HL-60 (cell line): ENCODE measurements at regions not wholly inside any gene's neighbourhood (a gene's known extent, or its start where the extent isn't known, plus 50 kb on each side); places are given as distances from the start of the nearest gene placed in this dataset.

Source experiments
- DNase-seq, 2 experiments: peaks; one replicate each; pipeline ENCODE4 v3.0.0-alpha.2; 2010 to 2020; ENCODE audit warnings: low read depth in 1 of 2, low spot score in 1 of 2
- H3K27ac ChIP-seq: fragments of 250-450 bp; sonication (Bioruptor Pico); replicated peaks from 2 replicates; pipeline ENCODE4 v1.5.1; 2020; ENCODE audit warnings: mild to moderate bottlenecking, moderate library complexity
- H3K27me3 ChIP-seq: fragments of 250-450 bp; sonication (Bioruptor Pico); 2 replicates; pipeline ENCODE4 v1.5.1; 2021; ENCODE audit warnings: mild to moderate bottlenecking, moderate library complexity; ENCODE audit not compliant: insufficient read depth, poor library complexity, severe bottlenecking
- H3K4me3 ChIP-seq: replicated peaks from 2 replicates; pipeline ENCODE4 v1.5.1; 2011; ENCODE audit warnings: mild to moderate bottlenecking, control low read depth, low read length; ENCODE audit not compliant: insufficient read depth
- CTCF ChIP-seq: IDR thresholded peaks from one replicate; pipeline ENCODE4 v1.5.1; 2011; ENCODE audit warnings: low read length, control low read depth, inconsistent platforms; ENCODE audit not compliant: insufficient read depth
- GABPA ChIP-seq: IDR thresholded peaks from 2 replicates; pipeline ENCODE4 v1.6.1; 2012; ENCODE audit warnings: low read depth
- POLR2AphosphoS5 ChIP-seq: IDR thresholded peaks from 2 replicates; pipeline ENCODE4 v1.6.1; 2012; ENCODE audit warnings: low read depth
- SPI1 ChIP-seq: IDR thresholded peaks from 2 replicates; pipeline ENCODE4 v1.6.1; 2012; ENCODE audit warnings: low read depth, mild to moderate bottlenecking, borderline replicate concordance
- TF ChIP-seq, protein P1 (sequence below): IDR thresholded peaks from 2 replicates; pipeline ENCODE4 v1.6.1; 2012; ENCODE audit warnings: low read depth; ENCODE audit not compliant: insufficient replicate concordance

- H3K4me3 ChIP-seq: no peak overlapping the region
- H3K27me3 ChIP-seq: no peaks in the 10 kb centered on the region
- peak; percentile 51 to 82 for DNase-seq
- TF ChIP-seq POLR2AphosphoS5: no peak
- TF ChIP-seq GABPA: no peak
- no peak for TF ChIP-seq CTCF
- no peak for TF ChIP-seq SPI1
- TF ChIP-seq, protein P1, sequence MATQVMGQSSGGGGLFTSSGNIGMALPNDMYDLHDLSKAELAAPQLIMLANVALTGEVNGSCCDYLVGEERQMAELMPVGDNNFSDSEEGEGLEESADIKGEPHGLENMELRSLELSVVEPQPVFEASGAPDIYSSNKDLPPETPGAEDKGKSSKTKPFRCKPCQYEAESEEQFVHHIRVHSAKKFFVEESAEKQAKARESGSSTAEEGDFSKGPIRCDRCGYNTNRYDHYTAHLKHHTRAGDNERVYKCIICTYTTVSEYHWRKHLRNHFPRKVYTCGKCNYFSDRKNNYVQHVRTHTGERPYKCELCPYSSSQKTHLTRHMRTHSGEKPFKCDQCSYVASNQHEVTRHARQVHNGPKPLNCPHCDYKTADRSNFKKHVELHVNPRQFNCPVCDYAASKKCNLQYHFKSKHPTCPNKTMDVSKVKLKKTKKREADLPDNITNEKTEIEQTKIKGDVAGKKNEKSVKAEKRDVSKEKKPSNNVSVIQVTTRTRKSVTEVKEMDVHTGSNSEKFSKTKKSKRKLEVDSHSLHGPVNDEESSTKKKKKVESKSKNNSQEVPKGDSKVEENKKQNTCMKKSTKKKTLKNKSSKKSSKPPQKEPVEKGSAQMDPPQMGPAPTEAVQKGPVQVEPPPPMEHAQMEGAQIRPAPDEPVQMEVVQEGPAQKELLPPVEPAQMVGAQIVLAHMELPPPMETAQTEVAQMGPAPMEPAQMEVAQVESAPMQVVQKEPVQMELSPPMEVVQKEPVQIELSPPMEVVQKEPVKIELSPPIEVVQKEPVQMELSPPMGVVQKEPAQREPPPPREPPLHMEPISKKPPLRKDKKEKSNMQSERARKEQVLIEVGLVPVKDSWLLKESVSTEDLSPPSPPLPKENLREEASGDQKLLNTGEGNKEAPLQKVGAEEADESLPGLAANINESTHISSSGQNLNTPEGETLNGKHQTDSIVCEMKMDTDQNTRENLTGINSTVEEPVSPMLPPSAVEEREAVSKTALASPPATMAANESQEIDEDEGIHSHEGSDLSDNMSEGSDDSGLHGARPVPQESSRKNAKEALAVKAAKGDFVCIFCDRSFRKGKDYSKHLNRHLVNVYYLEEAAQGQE: no peak
- H3K27ac ChIP-seq: peak overlapping the region; percentile 90
Measured at GRCh38 chr3:180246688-180247195, 210.0 kb upstream of the PEX5L start.

DNA sequence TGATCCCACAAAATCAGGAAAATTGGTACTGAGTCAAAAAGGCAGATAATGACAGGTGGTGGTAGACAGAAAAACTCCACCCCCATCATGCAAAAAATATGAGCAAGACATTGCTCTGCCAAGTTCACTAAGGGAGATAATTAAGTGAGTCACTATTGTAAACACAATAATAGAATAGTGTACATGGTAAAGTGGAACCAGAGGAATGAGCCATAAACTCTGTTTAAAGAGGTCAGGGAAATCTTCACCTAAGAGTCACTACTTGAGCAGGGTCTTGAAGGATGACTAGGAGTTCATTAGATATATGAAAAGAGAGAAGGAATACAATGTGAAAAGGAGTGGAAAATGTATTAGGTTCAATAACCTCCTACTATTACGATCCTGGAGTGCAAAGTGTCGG lies 213.4 kb upstream of the PEX5L start:
- TF ChIP-seq, protein P1: no peak
- no peak for DNase-seq
- no peak overlapping the region for H3K27ac ChIP-seq
- no peak overlapping the region for H3K4me3 ChIP-seq
- H3K27me3 ChIP-seq: no peaks in the 10 kb centered on the region

DNA sequence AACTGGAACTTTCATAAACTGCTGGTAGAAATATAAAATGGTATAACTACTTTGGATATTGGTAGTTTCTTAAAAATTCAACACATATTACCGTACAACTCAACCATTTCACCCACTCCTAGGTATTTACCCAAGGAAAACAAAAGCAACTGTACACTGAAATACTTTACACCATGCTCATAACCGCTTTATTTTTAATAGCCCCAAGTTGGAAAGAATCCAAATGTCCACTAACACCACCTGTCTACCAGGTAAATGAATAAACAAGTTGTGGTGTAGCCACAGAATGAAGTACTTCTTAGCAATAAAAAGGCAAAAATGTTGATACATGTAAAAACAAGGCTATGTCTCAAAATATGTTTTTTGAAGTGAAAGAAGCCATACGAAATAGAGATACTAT lies 215.9 kb upstream of the PEX5L start:
- TF ChIP-seq GABPA (no peak), SPI1 (no peak), CTCF (no peak), POLR2AphosphoS5 (no peak)
- TF ChIP-seq, protein P1: no peak
- H3K27ac ChIP-seq: no peak overlapping the region
- H3K4me3 ChIP-seq: no peak overlapping the region
- DNase-seq: no peak
- no peaks in the 10 kb centered on the region for H3K27me3 ChIP-seq

DNA sequence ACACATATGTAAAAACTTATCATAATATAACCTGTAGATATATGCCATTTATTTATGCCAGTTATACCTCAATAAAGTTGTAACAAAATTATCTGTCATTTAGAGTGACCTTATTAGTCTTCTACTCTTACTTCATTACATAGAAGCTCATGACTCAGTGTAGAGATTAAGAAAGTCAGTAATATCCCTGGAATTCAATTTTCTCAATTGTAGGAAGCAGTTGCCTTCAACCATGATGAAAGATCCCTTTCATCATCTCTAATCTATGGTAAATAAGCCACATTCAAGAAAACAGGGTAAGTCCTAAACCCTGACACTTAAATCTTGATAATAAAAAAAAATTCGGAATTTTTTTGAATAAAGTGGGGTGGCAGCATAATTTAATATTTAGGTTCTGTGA lies 216.5 kb upstream of the PEX5L start:
- Histone ChIP-seq H3K27me3 (no peaks in the 10 kb centered on the region), H3K4me3 (no peak overlapping the region), H3K27ac (no peak overlapping the region)
- no peak for TF ChIP-seq POLR2AphosphoS5
- TF ChIP-seq, protein P1: no peak
- no peak for TF ChIP-seq SPI1
- no peak for TF ChIP-seq GABPA
- no peak for TF ChIP-seq CTCF
- DNase-seq: no peak
